OCI-LY1 (cell line): ENCODE measurements at regions not wholly inside any gene's neighbourhood (a gene's known extent, or its start where the extent isn't known, plus 50 kb on each side); places are given as distances from the start of the nearest gene placed in this dataset.

Experiments
- EZH2 ChIP-seq: fragments of 200-600 bp; sonication (generic), shearing (Covaris generic); IDR thresholded peaks from 2 replicates; pipeline ENCODE4 v1.8.0; 2017; ENCODE audit warnings: borderline replicate concordance, mixed run types, mild to moderate bottlenecking, antibody characterized with exemption, low read length, moderate library complexity, mixed read lengths
- TF ChIP-seq, protein P1 (sequence below): fragments of 200-600 bp; sonication (generic), shearing (Covaris generic); IDR thresholded peaks from 2 replicates; pipeline ENCODE4 v1.5.1; 2017; ENCODE audit warnings: mild to moderate bottlenecking, antibody characterized with exemption, low read length, moderate library complexity, mixed read lengths

DNA sequence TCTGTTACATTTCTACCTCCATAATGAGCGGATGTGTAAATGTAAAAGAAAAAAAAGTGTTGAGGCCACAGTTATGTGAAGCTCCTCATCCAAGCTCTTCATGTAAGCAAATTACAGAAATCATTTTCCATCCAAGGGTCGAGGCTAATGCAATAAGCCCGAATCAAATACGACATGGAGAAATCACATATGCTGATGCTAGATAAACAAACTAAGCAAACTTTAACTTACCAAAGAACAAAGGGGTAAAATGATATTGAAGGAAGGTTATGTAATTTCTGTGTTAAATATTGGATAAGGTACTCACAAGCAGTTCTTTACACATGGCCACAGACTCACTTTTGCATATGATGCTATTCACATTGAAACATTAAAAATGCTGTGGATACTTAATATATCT is 310.2 kb upstream of the ID2 start:
- TF ChIP-seq, protein P1, sequence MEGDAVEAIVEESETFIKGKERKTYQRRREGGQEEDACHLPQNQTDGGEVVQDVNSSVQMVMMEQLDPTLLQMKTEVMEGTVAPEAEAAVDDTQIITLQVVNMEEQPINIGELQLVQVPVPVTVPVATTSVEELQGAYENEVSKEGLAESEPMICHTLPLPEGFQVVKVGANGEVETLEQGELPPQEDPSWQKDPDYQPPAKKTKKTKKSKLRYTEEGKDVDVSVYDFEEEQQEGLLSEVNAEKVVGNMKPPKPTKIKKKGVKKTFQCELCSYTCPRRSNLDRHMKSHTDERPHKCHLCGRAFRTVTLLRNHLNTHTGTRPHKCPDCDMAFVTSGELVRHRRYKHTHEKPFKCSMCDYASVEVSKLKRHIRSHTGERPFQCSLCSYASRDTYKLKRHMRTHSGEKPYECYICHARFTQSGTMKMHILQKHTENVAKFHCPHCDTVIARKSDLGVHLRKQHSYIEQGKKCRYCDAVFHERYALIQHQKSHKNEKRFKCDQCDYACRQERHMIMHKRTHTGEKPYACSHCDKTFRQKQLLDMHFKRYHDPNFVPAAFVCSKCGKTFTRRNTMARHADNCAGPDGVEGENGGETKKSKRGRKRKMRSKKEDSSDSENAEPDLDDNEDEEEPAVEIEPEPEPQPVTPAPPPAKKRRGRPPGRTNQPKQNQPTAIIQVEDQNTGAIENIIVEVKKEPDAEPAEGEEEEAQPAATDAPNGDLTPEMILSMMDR = no peak
- TF ChIP-seq EZH2 = no peak
